ENCODE measurements at regions not wholly inside any gene's neighbourhood (a gene's known extent, or its start where the extent isn't known, plus 50 kb on each side); places are given as distances from the start of the nearest gene placed in this dataset.

- TF ChIP-seq CTCF (conservative IDR thresholded peaks at IDR 0.05; ENCODE audit: low read depth, low read length): no peak
- TF ChIP-seq EZH2 (IDR thresholded peaks at IDR 0.05; ENCODE audit: borderline replicate concordance, low read depth, low read length, poor library complexity, severe bottlenecking): no peak
These were observed 118.0 kb upstream of the GIMD1 start for GRCh38 chr4:106486533-106486932.
